ENCODE measurements at regions not wholly inside any gene's neighbourhood (a gene's known extent, or its start where the extent isn't known, plus 50 kb on each side); places are given as distances from the start of the nearest gene placed in this dataset.

GRCh38 chr20:6686171-6686570, 81.3 kb upstream of the BMP2 start:
- TF ChIP-seq CTCF (IDR thresholded peaks at IDR 0.05 in 8 of 11, conservative IDR thresholded peaks at IDR 0.05 in 3 of 11) (no peak), POLR2AphosphoS5 (IDR thresholded peaks at IDR 0.05) (no peak), POLR2A (IDR thresholded peaks at IDR 0.05) (no peak)

All from spleen (tissue), 7 donors.